Middle frontal gyrus (tissue), 1 donor: ENCODE measurements at regions not wholly inside any gene's neighbourhood (a gene's known extent, or its start where the extent isn't known, plus 50 kb on each side); places are given as distances from the start of the nearest gene placed in this dataset.
"Not testable (repeated sequence)": the region's sequence is repeated elsewhere in the genome, so short reads cannot be mapped to it uniquely, and the experiment has no call there.

ENCODE experiments used
- DNase-seq: peaks from one replicate; pipeline ENCODE4 v3.0.0-alpha.2; 2015; ENCODE audit warnings: low spot score; ENCODE audit errors: extremely low spot score

DNA sequence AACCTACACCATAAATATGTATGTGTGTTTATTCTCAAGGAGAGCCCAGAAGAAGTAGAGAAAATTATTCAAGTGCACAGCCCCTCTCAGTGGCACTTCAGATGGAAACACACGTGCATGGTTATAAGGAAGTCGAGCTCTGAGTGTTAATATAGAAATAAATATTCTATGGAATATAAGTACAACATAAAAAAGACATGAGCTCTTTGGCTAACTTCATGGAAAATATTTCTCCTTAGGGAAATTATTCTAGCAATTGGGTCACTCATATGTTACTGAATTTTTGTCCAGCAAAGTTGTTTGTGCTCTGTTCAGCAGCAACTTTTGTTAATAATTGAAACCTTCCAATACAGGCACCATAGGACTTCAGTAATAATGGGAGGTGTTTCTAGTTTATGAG lies 939.0 kb downstream of the LRFN5 start:
- no peak for DNase-seq

GRCh38 chr14:42541535-42542001 lies 934.9 kb downstream of the LRFN5 start:
- DNase-seq, result no peak

DNA sequence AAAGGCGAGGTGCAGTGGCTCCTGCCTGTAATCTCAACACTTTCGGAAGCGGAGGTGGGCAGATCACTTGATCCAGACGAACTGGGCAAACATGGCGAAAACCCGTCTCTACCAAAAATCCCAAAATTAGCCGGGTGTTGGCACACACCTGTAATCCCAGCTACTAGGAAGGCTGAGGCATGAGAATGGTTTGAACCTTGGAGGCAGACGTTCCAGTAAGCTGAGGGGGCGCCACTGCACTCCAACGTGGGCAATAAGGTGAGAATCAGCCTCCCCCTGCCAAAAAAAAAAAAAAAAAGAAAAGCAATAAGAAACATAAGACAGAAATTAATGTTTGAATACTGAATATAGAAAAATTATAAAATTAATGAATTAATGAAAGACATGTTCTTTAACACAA lies 928.7 kb downstream of the LRFN5 start:
- no peak for DNase-seq

GRCh38 chr14:42533476-42533875 lies 926.8 kb downstream of the LRFN5 start:
- no peak for DNase-seq

- DNase-seq, result no peak
These were observed 925.5 kb downstream of the LRFN5 start for GRCh38 chr14:42532194-42532593.

GRCh38 chr14:42527141-42527540 lies 920.5 kb downstream of the LRFN5 start:
- DNase-seq, result no peak

DNA sequence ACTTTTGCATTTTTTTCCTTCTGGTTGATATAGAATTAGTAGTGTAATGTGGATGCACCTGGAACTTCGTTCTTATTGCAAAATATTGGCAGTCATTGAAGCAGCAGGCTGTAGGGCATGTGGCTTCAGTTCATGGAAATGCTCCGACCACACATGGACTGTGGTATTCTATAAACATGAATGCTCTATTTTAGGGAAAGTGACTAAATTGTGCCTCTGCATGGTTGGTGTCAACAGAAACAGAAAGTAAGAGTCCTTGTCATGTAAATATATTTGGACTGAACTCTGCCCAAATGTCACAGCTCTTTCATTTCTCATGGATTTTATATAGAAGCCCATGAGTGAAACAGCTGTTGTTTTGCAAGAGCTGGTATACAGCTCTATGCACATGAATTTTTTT lies 917.0 kb downstream of the LRFN5 start:
- no peak for DNase-seq

GRCh38 chr14:42517806-42518500 lies 911.3 kb downstream of the LRFN5 start:
- DNase-seq, result no peak

GRCh38 chr14:42513837-42514236 lies 907.2 kb downstream of the LRFN5 start:
- no peak for DNase-seq

DNA sequence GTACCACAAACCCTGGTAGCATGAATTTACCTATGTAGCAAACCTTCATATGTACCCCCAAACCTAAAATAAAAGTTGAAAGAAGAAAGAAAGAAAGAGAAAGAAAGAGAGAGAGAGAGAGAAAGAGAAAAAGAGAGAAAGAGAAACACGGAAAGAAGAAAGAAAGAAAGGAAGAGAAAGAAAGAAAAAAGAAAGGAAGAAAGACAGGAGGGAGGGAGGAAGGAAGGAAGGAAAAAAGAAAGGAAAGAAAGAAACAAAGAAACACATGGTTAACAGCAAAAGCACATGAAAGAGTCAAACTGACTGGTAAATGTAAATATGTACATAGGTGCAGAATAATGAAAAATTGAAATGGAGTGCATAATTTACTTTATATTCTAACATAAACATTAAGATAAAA lies 903.4 kb downstream of the LRFN5 start:
- no peak for DNase-seq

GRCh38 chr14:42508209-42508946 lies 901.7 kb downstream of the LRFN5 start:
- DNase-seq, result no peak

DNA sequence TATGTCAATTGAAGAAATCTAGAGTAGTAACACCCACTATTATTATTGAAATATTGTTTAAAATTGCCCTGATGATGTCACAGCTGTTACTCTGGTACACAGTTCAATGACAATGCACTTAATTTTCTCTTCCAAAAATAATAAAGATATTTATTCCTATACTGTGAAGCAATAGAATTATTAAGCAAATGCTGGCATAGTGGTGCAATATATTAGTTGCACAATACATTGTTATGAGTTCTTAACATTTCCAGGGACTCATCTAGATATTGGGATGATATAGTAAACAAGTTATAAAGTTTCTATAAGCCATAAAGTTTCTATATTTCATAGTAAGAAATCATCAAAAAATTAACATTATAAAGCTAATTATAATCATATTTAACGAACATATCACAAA lies 897.8 kb downstream of the LRFN5 start:
- DNase-seq, result no peak

GRCh38 chr14:42499137-42499536 lies 892.5 kb downstream of the LRFN5 start:
- no peak for DNase-seq

GRCh38 chr14:42490536-42490935 lies 883.9 kb downstream of the LRFN5 start:
- no peak for DNase-seq

- no peak for DNase-seq
These were observed 882.3 kb downstream of the LRFN5 start for GRCh38 chr14:42488965-42489364.

- DNase-seq, result not testable (repeated sequence)
These were observed 875.8 kb downstream of the LRFN5 start for GRCh38 chr14:42482345-42482971.

DNA sequence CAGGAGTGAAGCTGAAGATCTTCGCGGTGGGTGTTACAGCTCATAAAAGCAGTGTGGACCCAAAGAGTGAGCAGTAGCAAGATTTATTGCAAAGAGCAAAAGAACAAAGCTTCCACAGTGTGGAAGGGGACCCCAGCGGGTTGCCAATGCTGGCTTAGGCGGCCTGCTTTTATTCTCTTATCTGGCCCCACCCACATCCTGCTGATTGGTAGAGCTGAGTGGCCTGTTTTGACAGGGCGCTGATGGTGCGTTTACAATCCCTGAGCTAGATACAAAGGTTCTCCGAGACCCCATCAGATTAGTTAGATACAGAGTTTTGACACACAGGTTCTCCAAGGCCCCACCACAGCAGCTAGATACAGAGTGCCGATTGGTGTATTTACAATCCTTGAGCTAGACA lies 875.0 kb downstream of the LRFN5 start:
- not testable (repeated sequence) for DNase-seq

- no peak for DNase-seq
These were observed 873.6 kb downstream of the LRFN5 start for GRCh38 chr14:42480255-42480654.

DNA sequence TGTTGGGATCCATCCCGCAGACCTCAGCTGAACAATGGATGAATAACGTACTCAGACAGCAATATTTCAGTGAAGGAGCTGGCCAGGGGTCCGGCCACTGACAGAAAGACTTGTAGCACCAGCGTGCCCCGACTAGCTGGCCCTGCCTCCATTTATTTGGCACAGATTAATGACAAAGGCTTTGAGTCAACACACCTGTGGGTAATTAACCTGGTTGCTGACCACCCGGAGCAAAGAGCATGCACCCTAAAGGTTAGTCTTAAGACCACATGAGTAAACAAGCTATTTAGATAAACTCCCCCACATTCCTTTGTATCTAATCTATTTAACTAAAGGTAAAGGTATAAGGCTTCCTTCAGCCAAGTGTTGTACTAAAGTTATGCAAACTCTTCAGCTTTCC lies 868.6 kb downstream of the LRFN5 start:
- DNase-seq, result no peak

DNA sequence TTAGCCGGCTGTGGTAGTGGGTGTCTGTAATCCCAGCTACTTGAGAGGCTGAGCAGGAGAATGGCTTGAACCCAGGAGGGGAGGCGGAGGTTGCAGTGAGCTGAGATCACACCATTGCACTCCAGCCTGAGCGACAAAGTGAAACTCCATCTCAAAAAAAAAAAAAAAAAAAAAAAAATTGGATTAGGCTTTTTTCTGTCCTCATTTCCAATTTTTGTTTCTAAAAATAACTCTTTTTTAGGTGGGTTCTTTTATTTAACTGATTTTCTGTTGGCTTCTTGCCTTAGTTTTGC lies 863.7 kb downstream of the LRFN5 start:
- DNase-seq, result no peak

DNA sequence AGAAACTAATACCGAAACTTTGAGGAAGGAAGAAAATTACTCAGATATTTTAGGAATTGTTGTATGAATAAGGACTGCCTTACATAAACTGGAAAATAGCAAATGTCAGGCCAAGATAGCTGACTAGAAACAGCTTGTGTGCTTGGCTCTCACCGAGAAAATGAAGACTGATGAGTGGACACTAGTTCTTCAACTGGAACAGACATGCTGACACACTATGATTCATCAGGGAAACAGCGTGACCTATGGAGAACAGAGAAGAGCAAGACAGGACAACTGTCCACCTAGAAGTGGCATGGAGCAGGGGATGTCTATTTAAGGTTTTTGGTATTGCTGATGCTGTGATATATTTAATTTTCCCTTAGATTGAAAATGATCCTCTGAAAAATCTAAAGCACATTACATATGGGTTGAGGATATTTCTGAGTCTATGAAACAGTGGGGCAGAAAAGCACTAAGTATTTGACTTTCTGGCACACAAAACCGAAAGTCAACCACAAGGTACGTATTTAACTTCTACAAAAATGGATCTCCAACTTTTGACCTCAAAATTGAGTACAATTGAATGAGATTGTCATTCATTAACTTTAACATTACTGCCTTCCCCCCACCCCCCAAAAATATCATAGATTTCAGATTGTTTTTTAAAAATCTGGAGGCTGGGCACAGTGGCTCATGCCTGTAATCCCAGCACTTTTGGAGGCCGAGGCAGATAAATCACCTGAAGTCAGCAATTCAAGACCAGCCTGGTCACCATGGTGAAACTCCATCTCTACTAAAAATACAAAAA lies 863.2 kb downstream of the LRFN5 start:
- DNase-seq, result no peak

GRCh38 chr14:42460673-42461072 lies 854.0 kb downstream of the LRFN5 start:
- no peak for DNase-seq
